Activated B cell treated with CpG ODN at 0.5 μM for 24 hours (primary cell): ENCODE measurements at regions not wholly inside any gene's neighbourhood (a gene's known extent, or its start where the extent isn't known, plus 50 kb on each side); places are given as distances from the start of the nearest gene placed in this dataset.

Source experiments
- ATAC-seq: fragments of 200-7000 bp; cut with Tn5 transposase; one replicate; pipeline ENCODE4 v1.10.0; 2021; ENCODE audit warnings: low read depth, mild to moderate bottlenecking, moderate library complexity
- CTCF ChIA-PET: fragments of 350-600 bp; sonication (Branson Sonifier 250); formaldehyde crosslinking; loops from one replicate; lab custom pipeline; 2021; ENCODE audit warnings: antibody characterized with exemption; lab: Charles Lee
- POLR2A ChIA-PET: fragments of 350-600 bp; sonication (Branson Sonifier 250); formaldehyde crosslinking; loops from one replicate; lab custom pipeline; 2021; ENCODE audit warnings: antibody characterized with exemption; lab: Charles Lee
- DNase-seq: peaks from one replicate; pipeline ENCODE4 v3.0.0; 2022
- H3K27ac Mint-ChIP-seq: one replicate; pipeline ENCODE4 v1.8.0; 2020; ENCODE audit warnings: mixed read lengths
- H3K27me3 Mint-ChIP-seq: one replicate; pipeline ENCODE4 v1.8.0; 2021; ENCODE audit warnings: mixed read lengths
- H3K36me3 Mint-ChIP-seq: one replicate; pipeline ENCODE4 v1.8.0; 2021; ENCODE audit warnings: low read depth, mixed read lengths
- H3K4me1 Mint-ChIP-seq: one replicate; pipeline ENCODE4 v1.8.0; 2021; ENCODE audit warnings: mixed read lengths
- H3K4me3 Mint-ChIP-seq: one replicate; pipeline ENCODE4 v1.8.0; 2020; ENCODE audit warnings: mild to moderate bottlenecking, mixed read lengths
- H3K9me3 Mint-ChIP-seq: one replicate; pipeline ENCODE4 v1.8.0; 2020; ENCODE audit warnings: mixed read lengths
- intact Hi-C: fragments of 100-400 bp; cut with micrococcal nuclease; formaldehyde crosslinking; loops from one replicate; pipeline ENCODE4 v1.15.1; 2024
- TF ChIP-seq, protein P1 (sequence below): fragments of 200-600 bp; IDR thresholded peaks from one replicate; pipeline ENCODE4 v1.8.0; 2022; ENCODE audit warnings: antibody characterized with exemption, mild to moderate bottlenecking

DNA sequence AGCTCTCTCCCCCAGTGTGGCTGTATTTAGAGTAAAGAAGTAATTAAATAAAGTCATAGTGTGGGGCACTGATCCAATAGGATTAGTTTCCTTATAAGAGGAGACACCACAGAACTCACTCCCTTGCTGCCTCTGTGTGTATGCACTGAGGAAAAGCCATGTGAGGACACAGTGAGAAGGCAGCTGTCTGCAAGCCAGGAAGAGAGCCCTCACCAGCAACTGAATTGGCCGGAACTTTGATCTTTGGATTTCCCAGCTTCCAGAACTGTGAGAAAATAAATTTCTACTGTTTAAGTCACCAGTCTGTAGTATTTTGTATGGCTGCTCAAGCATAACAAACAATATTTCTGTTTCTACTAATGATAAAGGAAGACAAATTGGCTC, 368.7 kb upstream of the PRICKLE1 start:
- H3K9me3 Mint-ChIP-seq: no peaks in the 10 kb centered on the region
- ATAC-seq (no peak), DNase-seq (no peak)
- H3K4me3 Mint-ChIP-seq: no peak overlapping the region
- peaks cover 2% of the 10 kb centered on the region for H3K27me3 Mint-ChIP-seq
- ChIA-PET CTCF (no interaction called here), POLR2A (no interaction called here)
- no peaks in the 10 kb centered on the region for H3K4me1 Mint-ChIP-seq
- intact Hi-C loops: no loop called here
- H3K27ac Mint-ChIP-seq: no peak overlapping the region
- TF ChIP-seq, protein P1, sequence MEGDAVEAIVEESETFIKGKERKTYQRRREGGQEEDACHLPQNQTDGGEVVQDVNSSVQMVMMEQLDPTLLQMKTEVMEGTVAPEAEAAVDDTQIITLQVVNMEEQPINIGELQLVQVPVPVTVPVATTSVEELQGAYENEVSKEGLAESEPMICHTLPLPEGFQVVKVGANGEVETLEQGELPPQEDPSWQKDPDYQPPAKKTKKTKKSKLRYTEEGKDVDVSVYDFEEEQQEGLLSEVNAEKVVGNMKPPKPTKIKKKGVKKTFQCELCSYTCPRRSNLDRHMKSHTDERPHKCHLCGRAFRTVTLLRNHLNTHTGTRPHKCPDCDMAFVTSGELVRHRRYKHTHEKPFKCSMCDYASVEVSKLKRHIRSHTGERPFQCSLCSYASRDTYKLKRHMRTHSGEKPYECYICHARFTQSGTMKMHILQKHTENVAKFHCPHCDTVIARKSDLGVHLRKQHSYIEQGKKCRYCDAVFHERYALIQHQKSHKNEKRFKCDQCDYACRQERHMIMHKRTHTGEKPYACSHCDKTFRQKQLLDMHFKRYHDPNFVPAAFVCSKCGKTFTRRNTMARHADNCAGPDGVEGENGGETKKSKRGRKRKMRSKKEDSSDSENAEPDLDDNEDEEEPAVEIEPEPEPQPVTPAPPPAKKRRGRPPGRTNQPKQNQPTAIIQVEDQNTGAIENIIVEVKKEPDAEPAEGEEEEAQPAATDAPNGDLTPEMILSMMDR: no peak
- H3K36me3 Mint-ChIP-seq: no peaks in the 10 kb centered on the region

DNA sequence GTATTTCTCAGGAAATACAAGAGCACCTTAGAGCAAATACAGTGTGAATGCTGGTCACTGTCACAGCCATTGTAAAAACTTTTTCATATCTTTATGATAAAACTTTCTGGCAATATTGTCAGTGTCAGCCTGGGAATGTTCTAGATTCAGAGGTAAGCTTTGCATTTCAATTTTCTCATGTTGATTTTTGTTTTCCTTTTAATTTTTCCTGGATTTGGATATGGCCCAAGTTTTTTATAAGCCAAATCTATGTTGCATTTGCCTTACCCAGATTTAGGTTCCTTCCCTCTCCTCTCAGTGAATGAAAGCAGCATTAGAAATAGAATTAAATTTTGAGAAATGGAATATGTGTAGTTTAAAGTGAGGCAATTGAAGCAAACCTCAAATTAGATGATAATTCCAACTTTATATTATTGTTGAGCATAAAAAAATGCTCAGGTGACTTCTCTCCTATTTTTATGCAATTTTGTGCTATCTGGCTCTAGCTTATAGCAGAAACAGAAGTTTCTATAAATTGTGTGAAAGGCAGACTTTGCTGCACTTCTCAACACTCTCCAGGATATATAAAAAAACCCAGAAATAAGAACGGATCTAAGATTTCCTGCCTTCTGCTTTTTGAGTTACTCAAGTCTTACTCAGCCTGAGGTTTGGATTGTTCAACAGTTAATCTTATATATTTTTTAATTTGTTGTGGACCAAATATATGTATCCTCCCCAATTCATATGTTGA, 368.2 kb upstream of the PRICKLE1 start:
- Mint-ChIP-seq H3K27ac (no peak overlapping the region), H3K36me3 (no peaks in the 10 kb centered on the region), H3K4me1 (no peaks in the 10 kb centered on the region), H3K9me3 (no peaks in the 10 kb centered on the region), H3K27me3 (peaks cover 2% of the 10 kb centered on the region), H3K4me3 (no peak overlapping the region)
- ATAC-seq (no peak), DNase-seq (no peak)
- TF ChIP-seq, protein P1: no peak
- ChIA-PET CTCF (no interaction called here), POLR2A (no interaction called here)
- intact Hi-C loops: no loop called here

GRCh38 chr12:42957136-42957535, 367.6 kb upstream of the PRICKLE1 start:
- intact Hi-C loops: no loop called here
- Mint-ChIP-seq H3K36me3 (no peaks in the 10 kb centered on the region), H3K27ac (no peak overlapping the region), H3K4me1 (no peaks in the 10 kb centered on the region), H3K27me3 (no peaks in the 10 kb centered on the region), H3K9me3 (no peaks in the 10 kb centered on the region), H3K4me3 (no peak overlapping the region)
- DNase-seq (no peak), ATAC-seq (no peak)
- TF ChIP-seq, protein P1: no peak
- POLR2A ChIA-PET: no interaction called here
- CTCF ChIA-PET: no interaction called here

GRCh38 chr12:42953021-42953420, 363.5 kb upstream of the PRICKLE1 start:
- Mint-ChIP-seq H3K4me1 (no peaks in the 10 kb centered on the region), H3K27ac (no peak overlapping the region), H3K9me3 (no peaks in the 10 kb centered on the region), H3K27me3 (no peaks in the 10 kb centered on the region), H3K4me3 (no peak overlapping the region), H3K36me3 (no peaks in the 10 kb centered on the region)
- intact Hi-C loops: no loop called here
- TF ChIP-seq, protein P1: no peak
- CTCF ChIA-PET: no interaction called here
- DNase-seq (no peak), ATAC-seq (no peak)
- POLR2A ChIA-PET: no interaction called here

GRCh38 chr12:42946871-42947381, 357.4 kb upstream of the PRICKLE1 start:
- DNase-seq (no peak), ATAC-seq (no peak)
- no peaks in the 10 kb centered on the region for H3K36me3 Mint-ChIP-seq
- no peaks in the 10 kb centered on the region for H3K27me3 Mint-ChIP-seq
- intact Hi-C loops: no loop called here
- H3K4me3 Mint-ChIP-seq: no peak overlapping the region
- peaks cover 14% of the 10 kb centered on the region for H3K9me3 Mint-ChIP-seq
- TF ChIP-seq, protein P1: no peak
- ChIA-PET POLR2A (no interaction called here), CTCF (no interaction called here)
- H3K27ac Mint-ChIP-seq: no peak overlapping the region
- H3K4me1 Mint-ChIP-seq: no peaks in the 10 kb centered on the region
